ENCODE measurements at regions not wholly inside any gene's neighbourhood (a gene's known extent, or its start where the extent isn't known, plus 50 kb on each side); places are given as distances from the start of the nearest gene placed in this dataset.

GRCh38 chr4:23686169-23686897 is 203.5 kb downstream of the PPARGC1A start:
- Histone ChIP-seq H3K9ac (ENCODE audit: insufficient read length) (no peak overlapping the region), H3K9me3 (ENCODE audit: low read depth, low read length) (no peaks in the 10 kb centered on the region), H3K27ac (no peak overlapping the region), H3K36me3 (ENCODE audit: insufficient read depth, low read length) (no peaks in the 10 kb centered on the region), H3K4me3 (no peak overlapping the region)
- no peak for TF ChIP-seq POLR2AphosphoS5 (IDR thresholded peaks at IDR 0.05; ENCODE audit: borderline replicate concordance, low read depth, low read length)
- no peak for TF ChIP-seq EZH2 (IDR thresholded peaks at IDR 0.05)
- TF ChIP-seq FOXP2 (optimal IDR thresholded peaks at IDR 0.05; ENCODE audit: control extremely low read depth, extremely low read length, insufficient read depth), result no peak
- no peak for DNase-seq (ENCODE audit: low read depth, low spot score)

- Histone ChIP-seq H3K27ac (no peak overlapping the region), H3K9me3 (ENCODE audit: low read depth, low read length) (no peaks in the 10 kb centered on the region), H3K36me3 (ENCODE audit: insufficient read depth, low read length) (no peaks in the 10 kb centered on the region), H3K9ac (ENCODE audit: insufficient read length) (no peak overlapping the region), H3K4me3 (no peak overlapping the region)
- DNase-seq (ENCODE audit: low read depth, low spot score), result no peak
- TF ChIP-seq FOXP2 (optimal IDR thresholded peaks at IDR 0.05; ENCODE audit: control extremely low read depth, extremely low read length, insufficient read depth), result no peak
- TF ChIP-seq POLR2AphosphoS5 (IDR thresholded peaks at IDR 0.05; ENCODE audit: borderline replicate concordance, low read depth, low read length), result no peak
- TF ChIP-seq EZH2 (IDR thresholded peaks at IDR 0.05), result no peak
Observed at GRCh38 chr4:23685471-23685870, 204.4 kb downstream of the PPARGC1A start.

DNA sequence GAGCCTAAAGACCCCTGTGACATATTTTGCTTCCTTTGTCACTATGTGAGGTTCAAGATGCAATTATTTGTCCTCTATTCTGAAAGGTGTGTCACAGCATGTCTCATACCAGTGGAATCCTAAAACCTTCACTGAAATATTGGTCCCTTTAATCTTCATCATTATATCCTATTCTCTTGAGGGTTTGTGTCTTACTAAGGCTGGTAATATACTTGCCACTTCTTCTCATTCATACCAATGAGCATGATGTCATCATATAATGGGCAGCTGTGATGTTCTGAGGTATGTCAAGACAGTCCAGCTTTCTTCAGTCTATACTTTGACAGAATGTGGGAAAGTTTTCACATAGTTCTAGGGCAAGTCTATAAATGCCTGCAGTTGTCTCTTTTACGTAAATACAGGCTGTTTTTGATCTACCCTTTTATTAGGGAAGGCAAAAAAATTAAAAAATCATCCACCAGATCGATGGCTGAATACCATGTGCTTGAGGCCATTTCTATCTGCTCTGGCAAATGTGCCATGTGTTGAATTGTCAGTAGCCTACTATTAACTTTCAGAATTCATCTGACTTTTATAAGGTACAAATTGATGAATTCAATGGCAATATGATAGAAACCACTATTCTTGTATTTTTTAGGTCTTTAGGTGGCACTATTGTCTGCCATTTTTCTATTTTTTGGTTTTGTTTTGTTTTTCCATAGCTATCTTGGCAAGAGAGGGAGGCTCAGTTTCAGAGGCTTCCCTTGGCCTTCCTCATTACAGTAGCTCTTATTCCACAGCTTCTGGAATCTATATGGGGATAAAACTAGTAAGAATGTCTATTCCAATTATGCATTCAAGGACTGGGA is 209.0 kb downstream of the PPARGC1A start:
- no peaks in the 10 kb centered on the region for H3K36me3 ChIP-seq (ENCODE audit: insufficient read depth, low read length)
- no peaks in the 10 kb centered on the region for H3K9me3 ChIP-seq (ENCODE audit: low read depth, low read length)
- H3K27ac ChIP-seq, result no peak overlapping the region
- H3K4me3 ChIP-seq, result no peak overlapping the region
- no peak overlapping the region for H3K9ac ChIP-seq (ENCODE audit: insufficient read length)
- DNase-seq (ENCODE audit: low read depth, low spot score), result no peak
- TF ChIP-seq FOXP2 (optimal IDR thresholded peaks at IDR 0.05; ENCODE audit: control extremely low read depth, extremely low read length, insufficient read depth) (no peak), POLR2AphosphoS5 (IDR thresholded peaks at IDR 0.05; ENCODE audit: borderline replicate concordance, low read depth, low read length) (no peak), EZH2 (IDR thresholded peaks at IDR 0.05) (no peak)

GRCh38 chr4:23674694-23675093 is 215.2 kb downstream of the PPARGC1A start:
- Histone ChIP-seq H3K27ac (no peak overlapping the region), H3K4me3 (no peak overlapping the region), H3K9ac (ENCODE audit: insufficient read length) (no peak overlapping the region), H3K9me3 (ENCODE audit: low read depth, low read length) (no peaks in the 10 kb centered on the region), H3K36me3 (ENCODE audit: insufficient read depth, low read length) (no peaks in the 10 kb centered on the region)
- no peak for DNase-seq (ENCODE audit: low read depth, low spot score)
- TF ChIP-seq FOXP2 (optimal IDR thresholded peaks at IDR 0.05; ENCODE audit: control extremely low read depth, extremely low read length, insufficient read depth) (no peak), EZH2 (IDR thresholded peaks at IDR 0.05) (no peak), POLR2AphosphoS5 (IDR thresholded peaks at IDR 0.05; ENCODE audit: borderline replicate concordance, low read depth, low read length) (no peak)

- TF ChIP-seq EZH2 (IDR thresholded peaks at IDR 0.05) (no peak), POLR2AphosphoS5 (IDR thresholded peaks at IDR 0.05; ENCODE audit: borderline replicate concordance, low read depth, low read length) (no peak), FOXP2 (optimal IDR thresholded peaks at IDR 0.05; ENCODE audit: control extremely low read depth, extremely low read length, insufficient read depth) (no peak)
- DNase-seq (ENCODE audit: low read depth, low spot score), result no peak
- H3K27ac ChIP-seq, result no peak overlapping the region
- H3K9ac ChIP-seq (ENCODE audit: insufficient read length), result no peak overlapping the region
- H3K36me3 ChIP-seq (ENCODE audit: insufficient read depth, low read length), result no peaks in the 10 kb centered on the region
- H3K4me3 ChIP-seq, result no peak overlapping the region
- no peaks in the 10 kb centered on the region for H3K9me3 ChIP-seq (ENCODE audit: low read depth, low read length)
Observed at GRCh38 chr4:23667659-23668058, 222.2 kb downstream of the PPARGC1A start.

- no peak for TF ChIP-seq FOXP2 (optimal IDR thresholded peaks at IDR 0.05; ENCODE audit: control extremely low read depth, extremely low read length, insufficient read depth)
- Histone ChIP-seq H3K36me3 (ENCODE audit: insufficient read depth, low read length) (no peaks in the 10 kb centered on the region), H3K9me3 (ENCODE audit: low read depth, low read length) (no peaks in the 10 kb centered on the region), H3K9ac (ENCODE audit: insufficient read length) (no peak overlapping the region), H3K27ac (no peak overlapping the region), H3K4me3 (no peak overlapping the region)
- no peak for DNase-seq (ENCODE audit: low read depth, low spot score)
Observed at GRCh38 chr4:23660865-23661264, 229.0 kb downstream of the PPARGC1A start.

DNA sequence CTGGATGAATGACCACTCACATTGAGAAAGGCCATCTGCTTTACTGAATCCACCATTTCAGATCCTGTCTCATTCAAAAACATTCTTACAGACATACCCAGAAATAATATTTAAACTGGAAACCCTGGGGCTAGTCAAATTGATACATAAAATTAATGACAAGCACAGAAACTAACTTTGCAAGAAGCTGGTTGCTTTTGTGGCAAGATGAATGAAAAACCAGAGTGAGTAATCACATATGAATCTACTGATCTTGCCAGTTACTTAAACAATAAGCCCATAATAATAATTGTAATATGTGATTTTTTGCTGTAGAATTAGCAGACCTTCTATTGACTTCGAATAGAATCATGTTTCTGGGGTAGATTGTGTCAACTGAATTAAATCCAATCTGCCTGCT is 235.1 kb downstream of the PPARGC1A start:
- no peak overlapping the region for H3K27ac ChIP-seq
- H3K9ac ChIP-seq (ENCODE audit: insufficient read length), result no peak overlapping the region
- H3K4me3 ChIP-seq, result no peak overlapping the region
- H3K36me3 ChIP-seq (ENCODE audit: insufficient read depth, low read length), result no peaks in the 10 kb centered on the region
- no peaks in the 10 kb centered on the region for H3K9me3 ChIP-seq (ENCODE audit: low read depth, low read length)
- no peak for TF ChIP-seq EZH2 (IDR thresholded peaks at IDR 0.05)
- TF ChIP-seq FOXP2 (optimal IDR thresholded peaks at IDR 0.05; ENCODE audit: control extremely low read depth, extremely low read length, insufficient read depth), result no peak
- no peak for TF ChIP-seq POLR2AphosphoS5 (IDR thresholded peaks at IDR 0.05; ENCODE audit: borderline replicate concordance, low read depth, low read length)
- DNase-seq (ENCODE audit: low read depth, low spot score), result no peak

DNA sequence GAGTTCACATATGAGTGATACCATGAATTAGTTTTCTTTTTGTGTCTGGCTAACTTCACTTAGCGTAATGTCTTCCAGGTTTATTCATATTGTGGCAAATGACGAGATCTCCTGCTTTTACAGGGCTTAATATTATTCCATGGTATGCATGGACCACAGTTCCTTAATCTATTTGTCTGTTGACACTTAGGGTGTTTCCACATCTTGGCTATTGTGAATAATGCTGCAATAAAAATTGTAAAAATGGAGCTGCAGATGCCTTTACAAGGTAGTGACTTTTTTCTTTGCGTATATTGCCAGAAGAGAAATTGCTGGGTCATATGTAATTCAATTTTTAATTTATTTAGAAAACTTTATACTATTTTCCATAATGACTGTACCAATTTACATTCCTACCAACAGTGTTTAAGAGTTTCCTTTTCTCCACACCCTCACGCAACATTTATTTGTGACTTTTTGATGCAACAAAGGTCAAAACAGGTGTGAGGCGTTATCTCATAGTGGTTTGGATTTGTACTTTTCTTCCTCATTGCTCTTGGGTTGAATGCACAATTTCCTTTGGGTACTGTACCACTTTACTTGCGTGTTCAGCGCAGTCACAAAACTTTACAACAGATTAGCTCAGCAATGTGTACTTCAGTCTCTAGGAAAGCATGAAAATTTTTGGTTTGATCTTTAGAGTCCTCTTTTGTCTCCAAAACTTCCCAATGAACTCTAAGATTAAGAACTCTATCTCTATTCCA is 240.8 kb downstream of the PPARGC1A start:
- no peak for TF ChIP-seq FOXP2 (optimal IDR thresholded peaks at IDR 0.05; ENCODE audit: control extremely low read depth, extremely low read length, insufficient read depth)
- no peak for TF ChIP-seq EZH2 (IDR thresholded peaks at IDR 0.05)
- TF ChIP-seq POLR2AphosphoS5 (IDR thresholded peaks at IDR 0.05; ENCODE audit: borderline replicate concordance, low read depth, low read length), result no peak
- H3K4me3 ChIP-seq, result no peak overlapping the region
- H3K36me3 ChIP-seq (ENCODE audit: insufficient read depth, low read length), result no peaks in the 10 kb centered on the region
- no peaks in the 10 kb centered on the region for H3K9me3 ChIP-seq (ENCODE audit: low read depth, low read length)
- H3K9ac ChIP-seq (ENCODE audit: insufficient read length), result no peak overlapping the region
- no peak for DNase-seq (ENCODE audit: low read depth, low spot score)
- H3K27ac ChIP-seq, result no peak overlapping the region
